IPS-15b (cell line): ENCODE measurements at regions not wholly inside any gene's neighbourhood (a gene's known extent, or its start where the extent isn't known, plus 50 kb on each side); places are given as distances from the start of the nearest gene placed in this dataset.

Experiments
- H3K27me3 ChIP-seq: one replicate; pipeline ENCODE4 v1.6.1; 2013; ENCODE audit warnings: low read length; ENCODE audit not compliant: control insufficient read depth, insufficient read depth
- H3K36me3 ChIP-seq: one replicate; pipeline ENCODE4 v1.6.1; 2013; ENCODE audit warnings: low read length; ENCODE audit not compliant: control insufficient read depth, insufficient read depth
- H3K4me1 ChIP-seq: one replicate; pipeline ENCODE4 v1.6.1; 2013; ENCODE audit warnings: mild to moderate bottlenecking, low read length; ENCODE audit not compliant: control insufficient read depth, insufficient read depth
- H3K4me3 ChIP-seq: one replicate; pipeline ENCODE4 v1.5.1; 2013; ENCODE audit warnings: low read depth, low read length
- H3K9ac ChIP-seq: one replicate; pipeline ENCODE4 v1.6.1; 2013; ENCODE audit warnings: low read depth, mild to moderate bottlenecking, low read length
- H3K9me3 ChIP-seq: one replicate; pipeline ENCODE4 v1.6.1; 2013; ENCODE audit warnings: mild to moderate bottlenecking, low read length; ENCODE audit not compliant: control insufficient read depth, insufficient read depth

DNA sequence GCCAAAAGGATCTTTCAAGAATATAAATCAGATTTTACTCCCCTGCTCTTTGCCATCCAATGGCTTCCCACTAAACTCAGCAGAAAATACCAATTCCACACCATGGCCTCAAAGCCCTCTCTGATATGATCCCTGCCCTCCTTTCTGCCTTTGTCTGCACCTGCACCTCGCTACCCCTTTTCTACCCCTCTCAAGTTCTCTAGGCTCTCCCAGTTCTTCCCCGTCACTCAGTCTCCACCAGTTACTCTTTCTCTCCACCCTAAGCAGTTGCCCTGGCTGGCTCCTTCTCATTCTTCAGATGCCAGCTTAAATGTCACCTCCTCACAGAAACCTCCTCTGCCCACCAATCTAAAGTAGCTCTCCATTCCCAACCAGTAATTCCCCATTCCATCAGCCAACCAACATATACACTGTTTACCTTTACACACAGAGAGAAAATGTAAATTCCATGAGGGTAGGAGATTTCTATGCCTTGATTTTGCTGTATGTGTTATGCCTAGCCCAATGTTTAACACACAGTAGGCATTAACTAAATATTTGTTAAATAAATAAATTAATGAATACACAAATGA lies 93.6 kb upstream of the LPP start:
- H3K27me3 ChIP-seq = no peaks in the 10 kb centered on the region
- H3K9ac ChIP-seq = no peak overlapping the region
- H3K4me1 ChIP-seq = no peaks in the 10 kb centered on the region
- H3K4me3 ChIP-seq = no peak overlapping the region
- no peaks in the 10 kb centered on the region for H3K9me3 ChIP-seq
- H3K36me3 ChIP-seq = no peaks in the 10 kb centered on the region

DNA sequence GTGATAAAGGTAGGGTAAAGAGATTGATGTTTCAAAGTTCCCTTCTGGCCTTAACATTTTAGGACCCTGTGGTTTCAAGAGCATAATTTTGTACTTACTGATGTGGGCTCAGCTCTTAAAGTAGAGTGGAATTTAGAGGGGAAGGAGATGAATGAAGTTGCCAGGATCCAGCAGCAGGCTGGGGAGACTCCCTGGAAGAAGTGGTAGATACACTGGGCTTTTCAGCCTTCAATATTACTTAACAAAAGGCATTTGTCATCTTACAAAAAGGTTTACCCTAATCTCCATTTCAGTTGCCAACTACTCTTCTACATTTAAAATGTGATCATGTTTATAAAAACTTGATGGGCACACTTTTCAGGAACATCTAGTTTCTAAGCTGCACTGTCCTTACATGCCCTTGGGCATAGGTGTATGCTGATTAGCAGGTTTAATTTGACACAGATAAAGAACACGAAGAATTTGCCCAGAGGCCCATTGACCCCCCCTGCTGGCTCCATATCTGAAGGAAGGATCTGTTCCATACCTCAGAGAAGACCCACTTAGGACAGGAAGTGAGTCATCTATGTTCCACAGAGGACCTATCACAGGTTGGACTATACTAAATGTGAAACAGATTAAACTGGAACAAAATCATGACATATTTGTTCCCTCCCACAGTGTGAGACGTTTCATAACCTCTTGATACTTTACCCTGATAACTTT lies 93.0 kb upstream of the LPP start:
- Histone ChIP-seq H3K4me1 (no peaks in the 10 kb centered on the region), H3K36me3 (no peaks in the 10 kb centered on the region), H3K9ac (no peak overlapping the region), H3K9me3 (no peaks in the 10 kb centered on the region), H3K4me3 (no peak overlapping the region), H3K27me3 (no peaks in the 10 kb centered on the region)

DNA sequence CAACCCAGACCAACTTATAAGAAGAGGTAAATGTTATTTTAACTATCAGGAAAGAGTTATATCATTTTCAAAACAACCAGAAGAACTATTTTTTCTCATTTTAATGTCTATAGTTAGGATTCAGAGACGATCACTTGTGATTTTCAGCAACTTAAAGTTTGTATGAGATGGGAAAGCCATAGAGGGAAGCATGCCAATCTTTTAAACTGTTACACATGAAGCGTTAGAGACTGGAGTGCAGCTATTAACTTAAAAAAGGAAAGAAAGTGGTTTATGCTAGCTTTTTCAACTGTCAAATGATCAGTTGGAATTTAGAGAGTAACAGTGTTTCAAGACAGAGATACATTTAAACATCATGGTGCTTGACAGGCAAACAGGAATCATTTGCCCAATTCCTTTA lies 91.7 kb upstream of the LPP start:
- H3K27me3 ChIP-seq = no peaks in the 10 kb centered on the region
- no peaks in the 10 kb centered on the region for H3K9me3 ChIP-seq
- H3K4me3 ChIP-seq = no peak overlapping the region

DNA sequence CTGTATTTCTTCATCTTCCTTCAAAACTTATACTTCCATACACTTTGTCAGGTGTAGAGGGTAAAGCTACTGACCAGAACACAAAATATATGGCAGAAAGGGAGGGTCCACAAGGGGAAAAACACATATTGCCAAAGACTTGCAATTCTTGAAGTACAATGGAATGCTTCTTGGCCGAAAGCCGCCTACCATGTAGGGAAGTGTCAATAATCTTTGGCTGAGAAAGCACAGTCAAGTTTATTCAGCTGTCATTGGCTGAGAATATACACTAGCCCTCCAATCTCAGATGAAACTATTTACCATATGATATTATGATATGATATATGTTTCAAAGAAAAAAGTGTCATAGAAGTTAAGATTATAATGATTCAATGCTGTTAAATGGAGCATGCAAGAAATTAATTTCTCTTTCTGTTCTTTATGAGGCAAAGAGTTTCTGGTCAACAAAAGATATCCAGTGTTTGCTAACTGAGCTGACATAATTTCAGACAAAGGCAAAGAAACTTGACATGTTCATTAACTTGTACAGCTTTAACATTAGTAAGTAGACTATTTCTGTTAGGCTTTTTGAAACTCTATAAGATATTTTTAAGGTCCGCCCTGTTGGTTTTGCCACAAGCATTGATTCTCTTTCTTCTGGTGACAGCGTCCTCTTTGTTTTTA lies 89.0 kb upstream of the LPP start:
- H3K9me3 ChIP-seq = no peaks in the 10 kb centered on the region

More for the DNA sequence above, 91.7 kb upstream of the LPP start:
- no peaks in the 10 kb centered on the region for H3K36me3 ChIP-seq
- H3K9ac ChIP-seq = no peak overlapping the region
- H3K4me1 ChIP-seq = no peaks in the 10 kb centered on the region

DNA sequence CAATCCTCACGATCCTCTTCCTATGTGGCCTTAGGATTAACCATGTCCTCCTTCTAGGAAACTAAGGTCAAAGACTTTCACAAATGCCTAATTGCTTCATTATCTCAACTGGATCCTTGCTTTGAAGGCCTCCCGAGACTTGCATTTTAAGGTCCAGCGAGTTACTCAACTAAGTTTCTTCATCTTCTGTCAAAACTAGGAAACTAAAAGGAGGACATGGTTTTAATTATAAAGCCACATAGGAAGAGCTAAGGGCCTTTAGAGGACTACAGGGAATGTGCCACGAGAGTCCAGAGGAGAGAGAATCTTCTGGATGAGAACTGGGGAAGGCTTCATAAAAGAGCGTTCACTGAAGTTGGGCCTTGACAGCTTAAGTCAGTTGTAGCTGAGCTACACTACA lies 87.8 kb upstream of the LPP start:
- Histone ChIP-seq H3K36me3 (no peaks in the 10 kb centered on the region), H3K4me3 (no peak overlapping the region), H3K9ac (no peak overlapping the region), H3K27me3 (no peaks in the 10 kb centered on the region), H3K9me3 (no peaks in the 10 kb centered on the region), H3K4me1 (no peaks in the 10 kb centered on the region)

More for the DNA sequence above, 89.0 kb upstream of the LPP start:
- Histone ChIP-seq H3K36me3 (no peaks in the 10 kb centered on the region), H3K4me1 (no peaks in the 10 kb centered on the region), H3K9ac (no peak overlapping the region), H3K27me3 (no peaks in the 10 kb centered on the region), H3K4me3 (no peak overlapping the region)

DNA sequence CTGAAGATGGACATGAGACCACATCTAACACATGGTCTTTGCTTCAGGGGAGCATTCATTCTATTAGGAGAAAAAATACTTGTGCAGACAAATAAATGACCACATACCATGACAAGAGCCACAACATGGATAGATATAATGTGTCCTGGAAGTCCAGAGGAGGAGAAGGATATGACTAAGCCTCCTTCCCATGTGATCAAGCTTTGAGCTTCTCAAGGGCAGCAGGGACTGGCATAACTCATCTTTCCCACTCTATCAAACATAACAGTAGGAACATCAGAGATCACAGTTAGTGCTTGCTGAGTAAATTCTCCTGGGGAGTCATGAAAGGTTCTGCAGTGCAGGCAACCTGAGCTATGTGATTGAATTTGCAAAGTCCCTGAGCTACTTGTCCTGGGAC lies 86.0 kb upstream of the LPP start:
- H3K9ac ChIP-seq = no peak overlapping the region
- H3K27me3 ChIP-seq = no peaks in the 10 kb centered on the region
- no peak overlapping the region for H3K4me3 ChIP-seq
- H3K4me1 ChIP-seq = no peaks in the 10 kb centered on the region
- H3K36me3 ChIP-seq = no peaks in the 10 kb centered on the region
- H3K9me3 ChIP-seq = no peaks in the 10 kb centered on the region

DNA sequence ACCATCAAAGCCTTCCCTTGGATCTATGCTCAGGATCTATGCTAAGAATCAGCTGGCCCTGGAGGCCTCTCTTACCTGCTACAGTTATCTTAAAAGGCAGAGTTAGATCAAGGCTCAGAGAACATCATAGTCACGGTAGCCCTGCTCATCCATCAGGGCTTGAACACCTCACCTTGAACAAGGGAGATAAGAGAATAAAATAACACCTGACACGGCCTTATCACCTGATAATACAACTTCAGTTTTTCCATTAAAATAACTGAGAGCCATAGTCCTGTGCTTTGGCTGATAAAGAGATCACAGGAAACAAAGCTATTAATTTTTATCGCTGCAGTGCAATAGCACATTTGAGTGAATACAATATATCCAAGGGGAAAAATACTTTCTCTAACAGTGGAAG lies 85.6 kb upstream of the LPP start:
- no peaks in the 10 kb centered on the region for H3K9me3 ChIP-seq

DNA sequence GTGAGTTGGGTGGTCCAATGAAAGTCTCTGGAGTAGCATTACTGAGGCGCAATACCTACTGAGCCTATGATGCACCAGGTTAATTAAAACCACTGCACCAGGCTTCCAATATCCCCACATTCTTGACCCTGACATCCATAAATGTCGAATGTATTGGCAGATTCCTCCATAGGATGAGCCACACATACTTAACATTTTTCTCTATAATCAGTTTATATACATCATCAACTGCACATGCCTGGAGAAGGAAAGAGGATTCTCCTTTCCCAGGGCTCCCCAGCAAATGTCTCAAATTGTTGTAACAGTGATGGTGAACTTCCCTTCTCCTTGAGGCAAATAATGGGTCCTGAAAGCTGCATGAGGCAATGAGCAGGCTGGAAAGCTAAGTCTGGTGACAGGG lies 82.3 kb upstream of the LPP start:
- H3K4me3 ChIP-seq = no peak overlapping the region
- no peaks in the 10 kb centered on the region for H3K36me3 ChIP-seq
- H3K9ac ChIP-seq = no peak overlapping the region
- no peaks in the 10 kb centered on the region for H3K4me1 ChIP-seq
- no peaks in the 10 kb centered on the region for H3K27me3 ChIP-seq
- no peaks in the 10 kb centered on the region for H3K9me3 ChIP-seq

More for the DNA sequence above, 85.6 kb upstream of the LPP start:
- Histone ChIP-seq H3K27me3 (no peaks in the 10 kb centered on the region), H3K9ac (no peak overlapping the region), H3K4me3 (no peak overlapping the region), H3K36me3 (no peaks in the 10 kb centered on the region), H3K4me1 (no peaks in the 10 kb centered on the region)

DNA sequence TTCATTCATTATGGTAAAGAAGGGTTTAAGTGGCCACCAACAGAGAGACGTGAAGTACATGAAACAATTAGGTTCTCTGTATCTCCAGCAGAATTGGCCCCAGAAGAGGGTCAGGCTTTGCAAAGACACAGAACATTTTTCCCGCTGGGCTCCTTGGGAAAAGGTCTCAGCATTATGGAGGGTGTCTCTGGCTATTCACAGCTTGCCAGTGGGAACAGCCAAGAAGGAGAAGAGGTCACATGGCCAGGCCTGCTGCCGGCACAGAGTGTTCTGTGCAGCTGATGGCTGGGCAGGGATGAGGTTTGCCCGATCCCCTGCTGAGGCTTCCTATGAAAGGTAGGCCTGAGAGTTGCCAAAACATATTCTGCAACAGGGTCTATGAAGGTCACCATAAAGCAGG lies 77.8 kb upstream of the LPP start:
- no peaks in the 10 kb centered on the region for H3K9me3 ChIP-seq
- H3K9ac ChIP-seq = no peak overlapping the region
- no peaks in the 10 kb centered on the region for H3K27me3 ChIP-seq
- H3K4me3 ChIP-seq = no peak overlapping the region
- H3K36me3 ChIP-seq = no peaks in the 10 kb centered on the region
- no peaks in the 10 kb centered on the region for H3K4me1 ChIP-seq

DNA sequence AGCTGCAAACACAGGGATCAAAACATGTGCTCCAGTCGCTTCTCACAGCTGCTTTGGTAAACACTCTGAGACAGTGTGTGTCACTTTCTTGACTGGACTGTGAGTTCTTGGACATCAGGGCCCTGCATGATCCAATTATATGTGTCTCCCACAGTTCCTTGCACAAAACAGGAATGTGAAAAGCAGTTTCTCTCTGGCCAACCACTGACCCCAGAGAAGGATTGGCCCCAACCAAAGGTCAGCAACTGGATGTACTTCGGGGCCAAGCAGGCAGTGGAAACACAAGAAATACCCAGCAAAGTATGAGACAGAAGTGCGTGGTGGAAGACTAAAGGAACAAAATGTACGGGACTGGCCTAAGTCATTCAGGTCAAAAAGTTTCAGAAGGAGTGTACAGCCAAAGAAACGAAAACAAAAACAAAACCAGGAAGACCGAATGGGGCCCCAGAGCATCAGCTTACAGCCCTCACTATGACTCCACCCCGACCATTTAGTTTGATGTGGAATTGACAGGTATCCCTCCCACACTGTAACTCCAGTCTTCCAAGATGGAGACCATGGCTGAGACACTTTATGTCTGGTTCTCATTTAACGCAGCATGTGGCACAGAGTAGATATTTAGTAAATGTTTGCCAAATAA lies 76.7 kb upstream of the LPP start:
- no peak overlapping the region for H3K4me3 ChIP-seq
- H3K9me3 ChIP-seq = no peaks in the 10 kb centered on the region
- no peaks in the 10 kb centered on the region for H3K36me3 ChIP-seq
- H3K4me1 ChIP-seq = no peaks in the 10 kb centered on the region
- no peak overlapping the region for H3K9ac ChIP-seq
- no peaks in the 10 kb centered on the region for H3K27me3 ChIP-seq

DNA sequence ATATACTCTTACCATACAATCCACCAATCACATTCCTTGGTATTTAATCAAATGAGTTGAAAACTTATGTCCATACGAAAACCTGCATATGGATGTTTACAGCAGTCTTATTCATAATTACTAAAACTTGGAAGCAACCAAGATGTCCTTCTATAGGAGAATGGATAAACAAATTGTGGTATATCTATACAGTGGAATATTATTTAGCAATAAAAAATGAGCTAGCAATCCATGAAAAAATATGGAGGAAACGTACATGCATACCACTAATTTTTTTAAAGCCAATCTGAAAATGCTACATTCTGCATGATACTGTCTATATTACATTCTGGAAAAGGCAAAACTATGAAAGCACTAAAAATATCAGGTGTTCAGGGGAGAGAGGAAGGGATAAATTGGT lies 73.9 kb upstream of the LPP start:
- Histone ChIP-seq H3K27me3 (no peaks in the 10 kb centered on the region), H3K4me1 (no peaks in the 10 kb centered on the region), H3K9ac (no peak overlapping the region), H3K4me3 (no peak overlapping the region), H3K36me3 (no peaks in the 10 kb centered on the region), H3K9me3 (no peaks in the 10 kb centered on the region)

DNA sequence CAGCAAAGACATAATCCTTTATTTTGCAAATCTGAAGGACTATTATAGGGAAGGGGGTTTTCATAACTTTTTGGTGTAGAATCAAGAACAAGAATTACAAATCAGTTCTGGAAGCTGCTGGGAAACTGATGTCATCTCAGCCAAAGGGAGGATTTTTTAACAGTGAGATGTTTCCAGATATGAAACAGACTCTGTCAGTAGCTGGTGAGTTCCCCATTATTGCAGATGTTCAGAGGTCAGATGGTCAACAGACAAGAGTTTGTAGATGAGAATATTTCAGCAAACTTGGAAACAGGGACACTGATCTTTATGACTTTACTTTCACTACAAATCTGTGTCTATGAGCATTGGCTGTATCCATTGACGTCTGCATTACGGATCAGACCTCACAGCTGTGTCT lies 71.9 kb upstream of the LPP start:
- Histone ChIP-seq H3K36me3 (no peaks in the 10 kb centered on the region), H3K9me3 (no peaks in the 10 kb centered on the region), H3K4me1 (no peaks in the 10 kb centered on the region), H3K27me3 (no peaks in the 10 kb centered on the region), H3K4me3 (no peak overlapping the region), H3K9ac (no peak overlapping the region)
